ENCODE measurements at regions not wholly inside any gene's neighbourhood (a gene's known extent, or its start where the extent isn't known, plus 50 kb on each side); places are given as distances from the start of the nearest gene placed in this dataset.

- no peak for DNase-seq
Measured at GRCh38 chr3:21132896-21133295, 618.1 kb downstream of the ZNF385D start.

- no peak for DNase-seq
Measured at GRCh38 chr3:21120826-21121225, 630.2 kb downstream of the ZNF385D start.

GRCh38 chr3:21117370-21117769 lies 633.6 kb downstream of the ZNF385D start:
- no peak for DNase-seq

- no peak for DNase-seq
Measured at GRCh38 chr3:21109056-21109455, 642.0 kb downstream of the ZNF385D start.

- DNase-seq, result no peak
Measured at GRCh38 chr3:21105784-21106183, 645.2 kb downstream of the ZNF385D start.

GRCh38 chr3:21100656-21101359 lies 650.2 kb downstream of the ZNF385D start:
- DNase-seq, result no peak

- DNase-seq, result no peak
Measured at GRCh38 chr3:21094686-21095085, 656.3 kb downstream of the ZNF385D start.

- DNase-seq, result no peak
Measured at GRCh38 chr3:21073561-21073960, 677.4 kb downstream of the ZNF385D start.

GRCh38 chr3:21067031-21067813 lies 683.8 kb downstream of the ZNF385D start:
- no peak for DNase-seq

GRCh38 chr3:21062831-21063294 lies 688.1 kb downstream of the ZNF385D start:
- DNase-seq, result no peak

GRCh38 chr3:21059404-21059803 lies 691.6 kb downstream of the ZNF385D start:
- DNase-seq, result no peak

- no peak for DNase-seq
Measured at GRCh38 chr3:21056293-21056692, 694.7 kb downstream of the ZNF385D start.

GRCh38 chr3:21055015-21055414 lies 696.0 kb downstream of the ZNF385D start:
- DNase-seq, result no peak

GRCh38 chr3:21054064-21054463 lies 696.9 kb downstream of the ZNF385D start:
- DNase-seq, result no peak

GRCh38 chr3:21049334-21050062 lies 701.5 kb downstream of the ZNF385D start:
- no peak for DNase-seq

- DNase-seq, result no peak
Measured at GRCh38 chr3:21043139-21043538, 707.9 kb downstream of the ZNF385D start.

- no peak for DNase-seq
Measured at GRCh38 chr3:21042184-21042583, 708.8 kb downstream of the ZNF385D start.

GRCh38 chr3:21041621-21042020 lies 709.4 kb downstream of the ZNF385D start:
- no peak for DNase-seq

- no peak for DNase-seq
Measured at GRCh38 chr3:21036888-21037287, 714.1 kb downstream of the ZNF385D start.

GRCh38 chr3:21028412-21028811 lies 722.6 kb downstream of the ZNF385D start:
- no peak for DNase-seq

- DNase-seq, result no peak
Measured at GRCh38 chr3:21024563-21024962, 726.4 kb downstream of the ZNF385D start.

GRCh38 chr3:21020681-21021080 lies 730.3 kb downstream of the ZNF385D start:
- DNase-seq, result no peak

- no peak for DNase-seq
Measured at GRCh38 chr3:21020043-21020442, 731.0 kb downstream of the ZNF385D start.
